Neural cell (in vitro differentiated cells): ENCODE measurements at regions not wholly inside any gene's neighbourhood (a gene's known extent, or its start where the extent isn't known, plus 50 kb on each side); places are given as distances from the start of the nearest gene placed in this dataset.

ENCODE experiments used
- H2AFZ ChIP-seq: fragments of 200-600, 300-800 bp; sonication (generic), shearing (Covaris generic); 2 replicates; pipeline ENCODE4 v1.6.0; 2014; ENCODE audit warnings: low read depth, mild to moderate bottlenecking, antibody characterized with exemption, low read length, moderate library complexity
- H3F3A ChIP-seq: fragments of 200-600 bp; shearing (Covaris generic); 2 replicates; pipeline ENCODE4 v1.6.1; 2016; ENCODE audit warnings: mild to moderate bottlenecking, moderate library complexity, mixed read lengths, antibody characterized with exemption, low read length; ENCODE audit not compliant: insufficient read depth, poor library complexity, severe bottlenecking
- H3K27ac ChIP-seq: fragments of 200-600, 300-800 bp; sonication (generic), shearing (Covaris generic); 2 replicates; pipeline ENCODE4 v1.5.1; 2014; ENCODE audit warnings: mild to moderate bottlenecking, low read length, moderate library complexity
- H3K27me3 ChIP-seq: fragments of 300-800, 200-600 bp; sonication (generic), shearing (Covaris generic); 2 replicates; pipeline ENCODE4 v1.6.0; 2014; ENCODE audit warnings: mild to moderate bottlenecking, low read depth, low read length, moderate library complexity; ENCODE audit not compliant: insufficient read depth
- H3K36me3 ChIP-seq: fragments of 300-800, 200-600 bp; sonication (generic), shearing (Covaris generic); 2 replicates; pipeline ENCODE4 v1.5.1; 2014; ENCODE audit warnings: mild to moderate bottlenecking, antibody characterized with exemption, low read length, moderate library complexity; ENCODE audit not compliant: insufficient read depth
- H3K4me2 ChIP-seq: fragments of 300-800, 200-600 bp; sonication (generic), shearing (Covaris generic); 2 replicates; pipeline ENCODE4 v1.6.0; 2014; ENCODE audit warnings: mild to moderate bottlenecking, low read length
- H3K4me3 ChIP-seq: fragments of 300-800, 200-600 bp; sonication (generic), shearing (Covaris generic); 2 replicates; pipeline ENCODE4 v1.5.1; 2014; ENCODE audit warnings: mild to moderate bottlenecking, low read length, moderate library complexity
- H3K79me2 ChIP-seq: fragments of 200-600 bp; shearing (Covaris generic); replicated peaks from 2 replicates; pipeline ENCODE4 v1.6.0; 2014; ENCODE audit warnings: mild to moderate bottlenecking, low read length, moderate library complexity; ENCODE audit not compliant: insufficient read depth
- H3K9ac ChIP-seq: fragments of 300-800, 200-600 bp; sonication (generic), shearing (Covaris generic); 2 replicates; pipeline ENCODE4 v1.6.1; 2016; ENCODE audit warnings: mild to moderate bottlenecking, low read length, mixed read lengths
- H3K9me2 ChIP-seq: fragments of 200-600 bp; shearing (Covaris generic); 2 replicates; pipeline ENCODE4 v1.6.1; 2016; ENCODE audit warnings: mild to moderate bottlenecking, low read length, mixed read lengths; ENCODE audit not compliant: insufficient read depth
- H3K9me3 ChIP-seq: fragments of 200-600, 300-800 bp; sonication (generic), shearing (Covaris generic); 2 replicates; pipeline ENCODE4 v1.6.1; 2016; ENCODE audit warnings: mild to moderate bottlenecking, mixed run types, low read length, moderate library complexity, mixed read lengths
- H4K20me1 ChIP-seq: fragments of 200-600 bp; shearing (Covaris generic); 2 replicates; pipeline ENCODE4 v1.6.1; 2016; ENCODE audit warnings: mild to moderate bottlenecking, mixed run types; ENCODE audit not compliant: insufficient read depth
- CTCF ChIP-seq: fragments of 450-650 bp; IDR thresholded peaks from 2 replicates; pipeline ENCODE4 v1.5.1; 2014; ENCODE audit warnings: antibody characterized with exemption, mild to moderate bottlenecking, moderate library complexity; ENCODE audit not compliant: poor library complexity, severe bottlenecking
- EP300 ChIP-seq: fragments of 450-650 bp; conservative IDR thresholded peaks from 2 replicates; pipeline ENCODE4 v1.6.1; 2014; ENCODE audit warnings: antibody characterized with exemption, mild to moderate bottlenecking, moderate library complexity; ENCODE audit not compliant: poor library complexity, severe bottlenecking
- EZH2 ChIP-seq: fragments of 200-600, 300-800 bp; shearing (Covaris generic), sonication (generic); IDR thresholded peaks from 2 replicates; pipeline ENCODE4 v1.6.1; 2014; ENCODE audit warnings: antibody characterized with exemption, low read length, borderline replicate concordance, mild to moderate bottlenecking; ENCODE audit not compliant: insufficient read depth, poor library complexity, severe bottlenecking
- MXI1 ChIP-seq: fragments of 450-650 bp; conservative IDR thresholded peaks from 2 replicates; pipeline ENCODE4 v1.6.1; 2014; ENCODE audit warnings: antibody characterized with exemption, mild to moderate bottlenecking; ENCODE audit not compliant: poor library complexity, severe bottlenecking
- POLR2AphosphoS5 ChIP-seq: IDR thresholded peaks from 2 replicates; pipeline ENCODE4 v1.6.1; 2012
- RAD21 ChIP-seq: fragments of 450-650 bp; conservative IDR thresholded peaks from 2 replicates; pipeline ENCODE4 v1.6.1; 2014; ENCODE audit warnings: antibody characterized with exemption, mild to moderate bottlenecking, moderate library complexity
- REST ChIP-seq: IDR thresholded peaks from 2 replicates; pipeline ENCODE4 v1.6.1; 2012; ENCODE audit warnings: borderline replicate concordance
- SMC3 ChIP-seq: fragments of 450-650 bp; conservative IDR thresholded peaks from 2 replicates; pipeline ENCODE4 v1.6.1; 2014; ENCODE audit warnings: antibody characterized with exemption, mild to moderate bottlenecking, moderate library complexity; ENCODE audit not compliant: poor library complexity
- TAF1 ChIP-seq: IDR thresholded peaks from 2 replicates; pipeline ENCODE4 v1.6.1; 2012; ENCODE audit warnings: low read depth

GRCh38 chr11:29334776-29335130 lies 682.1 kb downstream of the KCNA4 start:
- no peak overlapping the region for H3K4me3 ChIP-seq
- no peak for TF ChIP-seq EZH2
- no peak for TF ChIP-seq TAF1
- TF ChIP-seq SMC3 = no peak
- TF ChIP-seq POLR2AphosphoS5 = no peak

GRCh38 chr11:29333993-29334775 lies 682.6 kb downstream of the KCNA4 start:
- Histone ChIP-seq H3K27ac (no peak overlapping the region), H3K9ac (no peak overlapping the region), H3K79me2 (no peaks in the 10 kb centered on the region), H2AFZ (no peak overlapping the region), H3K27me3 (no peaks in the 10 kb centered on the region), H3K4me3 (no peak overlapping the region), H3K9me3 (no peaks in the 10 kb centered on the region), H4K20me1 (no peaks in the 10 kb centered on the region), H3K4me2 (no peak overlapping the region), H3K36me3 (no peaks in the 10 kb centered on the region), H3F3A (no peaks in the 10 kb centered on the region), H3K9me2 (no peaks in the 10 kb centered on the region)
- TF ChIP-seq RAD21 = peak; percentile 89
- no peak for TF ChIP-seq REST
- no peak for TF ChIP-seq EP300
- TF ChIP-seq MXI1 = no peak
- TF ChIP-seq SMC3 = peak; percentile 88
- no peak for TF ChIP-seq EZH2
- TF ChIP-seq CTCF = peak; percentile 85

More at GRCh38 chr11:29334776-29335130, 682.1 kb downstream of the KCNA4 start:
- Histone ChIP-seq H3K79me2 (no peaks in the 10 kb centered on the region), H3K9me3 (no peaks in the 10 kb centered on the region), H3K36me3 (no peaks in the 10 kb centered on the region), H3K27me3 (no peaks in the 10 kb centered on the region), H3K4me2 (no peak overlapping the region), H2AFZ (no peak overlapping the region), H3K9me2 (no peaks in the 10 kb centered on the region), H4K20me1 (no peaks in the 10 kb centered on the region), H3F3A (no peaks in the 10 kb centered on the region), H3K9ac (no peak overlapping the region), H3K27ac (no peak overlapping the region)
